ENCODE measurements at regions not wholly inside any gene's neighbourhood (a gene's known extent, or its start where the extent isn't known, plus 50 kb on each side); places are given as distances from the start of the nearest gene placed in this dataset.

- Histone ChIP-seq H3K9me3 (ENCODE audit: control insufficient read depth in 2 of 2, low read length in 2 of 2) (peaks cover 0 to 5% of the 10 kb centered on the region in 2 donors), H3K27me3 (ENCODE audit: control insufficient read depth in 1 of 2, insufficient read depth in 2 of 2, low read length in 2 of 2) (no peaks in the 10 kb centered on the region), H3K36me3 (ENCODE audit: control insufficient read depth in 2 of 2, insufficient read depth in 2 of 2, low read length in 2 of 2) (no peaks in the 10 kb centered on the region), H3K4me1 (ENCODE audit: control insufficient read depth, insufficient read depth, low read length) (no peaks in the 10 kb centered on the region), H3K9ac (ENCODE audit: low read length in 2 of 2) (no peak overlapping the region), H3K27ac (ENCODE audit: low read length) (no peak overlapping the region), H3K4me3 (ENCODE audit: low read length in 2 of 2) (no peak overlapping the region)
Observed at GRCh38 chr11:70538641-70539359, 140.5 kb downstream of the CTTN start.

GRCh38 chr11:70539360-70540095, 141.2 kb downstream of the CTTN start:
- no peaks in the 10 kb centered on the region for H3K27me3 ChIP-seq (ENCODE audit: control insufficient read depth in 1 of 2, insufficient read depth in 2 of 2, low read length in 2 of 2)
- no peak overlapping the region for H3K9ac ChIP-seq (ENCODE audit: low read length in 2 of 2)
- H3K4me1 ChIP-seq (ENCODE audit: control insufficient read depth, insufficient read depth, low read length): no peaks in the 10 kb centered on the region
- H3K36me3 ChIP-seq (ENCODE audit: control insufficient read depth in 2 of 2, insufficient read depth in 2 of 2, low read length in 2 of 2): no peaks in the 10 kb centered on the region
- no peak overlapping the region for H3K4me3 ChIP-seq (ENCODE audit: low read length in 2 of 2)
- no peak overlapping the region for H3K27ac ChIP-seq (ENCODE audit: low read length)
- peaks cover 0 to 5% of the 10 kb centered on the region in 2 donors for H3K9me3 ChIP-seq (ENCODE audit: control insufficient read depth in 2 of 2, low read length in 2 of 2)

- no peak overlapping the region for H3K27ac ChIP-seq (ENCODE audit: low read length)
- no peaks in the 10 kb centered on the region for H3K4me1 ChIP-seq (ENCODE audit: control insufficient read depth, insufficient read depth, low read length)
- H3K9ac ChIP-seq (ENCODE audit: low read length in 2 of 2): no peak overlapping the region
- no peaks in the 10 kb centered on the region for H3K36me3 ChIP-seq (ENCODE audit: control insufficient read depth in 2 of 2, insufficient read depth in 2 of 2, low read length in 2 of 2)
- no peak overlapping the region for H3K4me3 ChIP-seq (ENCODE audit: low read length in 2 of 2)
- no peaks in the 10 kb centered on the region for H3K27me3 ChIP-seq (ENCODE audit: control insufficient read depth in 1 of 2, insufficient read depth in 2 of 2, low read length in 2 of 2)
- H3K9me3 ChIP-seq (ENCODE audit: control insufficient read depth in 2 of 2, low read length in 2 of 2): peaks cover 0 to 5% of the 10 kb centered on the region in 2 donors
Observed at GRCh38 chr11:70540196-70540595, 141.9 kb downstream of the CTTN start.

- Histone ChIP-seq H3K4me1 (ENCODE audit: control insufficient read depth, insufficient read depth, low read length) (no peaks in the 10 kb centered on the region), H3K27ac (ENCODE audit: low read length) (no peak overlapping the region)
Observed at GRCh38 chr11:70541176-70541575, 142.8 kb downstream of the CTTN start.

GRCh38 chr11:70541699-70542098, 143.4 kb downstream of the CTTN start:
- Histone ChIP-seq H3K9ac (ENCODE audit: low read length in 2 of 2) (no peak overlapping the region), H3K27me3 (ENCODE audit: control insufficient read depth in 1 of 2, insufficient read depth in 2 of 2, low read length in 2 of 2) (no peaks in the 10 kb centered on the region), H3K4me3 (ENCODE audit: low read length in 2 of 2) (no peak overlapping the region), H3K4me1 (ENCODE audit: control insufficient read depth, insufficient read depth, low read length) (no peaks in the 10 kb centered on the region), H3K36me3 (ENCODE audit: control insufficient read depth in 2 of 2, insufficient read depth in 2 of 2, low read length in 2 of 2) (no peaks in the 10 kb centered on the region), H3K27ac (ENCODE audit: low read length) (no peak overlapping the region), H3K9me3 (ENCODE audit: control insufficient read depth in 2 of 2, low read length in 2 of 2) (peaks cover 0 to 5% of the 10 kb centered on the region in 2 donors)

More at GRCh38 chr11:70541176-70541575, 142.8 kb downstream of the CTTN start:
- H3K36me3 ChIP-seq (ENCODE audit: control insufficient read depth in 2 of 2, insufficient read depth in 2 of 2, low read length in 2 of 2): no peaks in the 10 kb centered on the region
- peaks cover 0 to 5% of the 10 kb centered on the region in 2 donors for H3K9me3 ChIP-seq (ENCODE audit: control insufficient read depth in 2 of 2, low read length in 2 of 2)
- no peak overlapping the region for H3K4me3 ChIP-seq (ENCODE audit: low read length in 2 of 2)
- H3K9ac ChIP-seq (ENCODE audit: low read length in 2 of 2): no peak overlapping the region
- H3K27me3 ChIP-seq (ENCODE audit: control insufficient read depth in 1 of 2, insufficient read depth in 2 of 2, low read length in 2 of 2): no peaks in the 10 kb centered on the region

GRCh38 chr11:70542406-70542805, 144.1 kb downstream of the CTTN start:
- Histone ChIP-seq H3K27me3 (ENCODE audit: control insufficient read depth in 1 of 2, insufficient read depth in 2 of 2, low read length in 2 of 2) (no peaks in the 10 kb centered on the region), H3K9ac (ENCODE audit: low read length in 2 of 2) (no peak overlapping the region), H3K4me3 (ENCODE audit: low read length in 2 of 2) (no peak overlapping the region), H3K9me3 (ENCODE audit: control insufficient read depth in 2 of 2, low read length in 2 of 2) (peaks cover 0 to 5% of the 10 kb centered on the region in 2 donors), H3K36me3 (ENCODE audit: control insufficient read depth in 2 of 2, insufficient read depth in 2 of 2, low read length in 2 of 2) (no peaks in the 10 kb centered on the region), H3K27ac (ENCODE audit: low read length) (no peak overlapping the region), H3K4me1 (ENCODE audit: control insufficient read depth, insufficient read depth, low read length) (no peaks in the 10 kb centered on the region)

GRCh38 chr11:70542811-70543210, 144.5 kb downstream of the CTTN start:
- H3K9me3 ChIP-seq (ENCODE audit: control insufficient read depth in 2 of 2, low read length in 2 of 2): peaks cover 0 to 5% of the 10 kb centered on the region in 2 donors
- H3K27me3 ChIP-seq (ENCODE audit: control insufficient read depth in 1 of 2, insufficient read depth in 2 of 2, low read length in 2 of 2): no peaks in the 10 kb centered on the region
- no peaks in the 10 kb centered on the region for H3K4me1 ChIP-seq (ENCODE audit: control insufficient read depth, insufficient read depth, low read length)
- H3K9ac ChIP-seq (ENCODE audit: low read length in 2 of 2): no peak overlapping the region
- H3K36me3 ChIP-seq (ENCODE audit: control insufficient read depth in 2 of 2, insufficient read depth in 2 of 2, low read length in 2 of 2): no peaks in the 10 kb centered on the region
- H3K27ac ChIP-seq (ENCODE audit: low read length): no peak overlapping the region
- H3K4me3 ChIP-seq (ENCODE audit: low read length in 2 of 2): no peak overlapping the region

- Histone ChIP-seq H3K9me3 (ENCODE audit: control insufficient read depth in 2 of 2, low read length in 2 of 2) (peaks cover 0 to 5% of the 10 kb centered on the region in 2 donors), H3K9ac (ENCODE audit: low read length in 2 of 2) (no peak overlapping the region), H3K4me3 (ENCODE audit: low read length in 2 of 2) (no peak overlapping the region), H3K36me3 (ENCODE audit: control insufficient read depth in 2 of 2, insufficient read depth in 2 of 2, low read length in 2 of 2) (no peaks in the 10 kb centered on the region), H3K4me1 (ENCODE audit: control insufficient read depth, insufficient read depth, low read length) (no peaks in the 10 kb centered on the region), H3K27me3 (ENCODE audit: control insufficient read depth in 1 of 2, insufficient read depth in 2 of 2, low read length in 2 of 2) (no peaks in the 10 kb centered on the region), H3K27ac (ENCODE audit: low read length) (no peak overlapping the region)
Observed at GRCh38 chr11:70543611-70544010, 145.3 kb downstream of the CTTN start.

GRCh38 chr11:70544067-70544773, 145.9 kb downstream of the CTTN start:
- peaks cover 0 to 5% of the 10 kb centered on the region in 2 donors for H3K9me3 ChIP-seq (ENCODE audit: control insufficient read depth in 2 of 2, low read length in 2 of 2)
- H3K9ac ChIP-seq (ENCODE audit: low read length in 2 of 2): no peak overlapping the region
- H3K27ac ChIP-seq (ENCODE audit: low read length): no peak overlapping the region
- no peak overlapping the region for H3K4me3 ChIP-seq (ENCODE audit: low read length in 2 of 2)
- no peaks in the 10 kb centered on the region for H3K27me3 ChIP-seq (ENCODE audit: control insufficient read depth in 1 of 2, insufficient read depth in 2 of 2, low read length in 2 of 2)
- H3K36me3 ChIP-seq (ENCODE audit: control insufficient read depth in 2 of 2, insufficient read depth in 2 of 2, low read length in 2 of 2): no peaks in the 10 kb centered on the region
- H3K4me1 ChIP-seq (ENCODE audit: control insufficient read depth, insufficient read depth, low read length): no peaks in the 10 kb centered on the region

GRCh38 chr11:70544774-70545609, 146.7 kb downstream of the CTTN start:
- no peaks in the 10 kb centered on the region for H3K36me3 ChIP-seq (ENCODE audit: control insufficient read depth in 2 of 2, insufficient read depth in 2 of 2, low read length in 2 of 2)
- H3K27ac ChIP-seq (ENCODE audit: low read length): no peak overlapping the region
- H3K4me1 ChIP-seq (ENCODE audit: control insufficient read depth, insufficient read depth, low read length): no peaks in the 10 kb centered on the region
- H3K27me3 ChIP-seq (ENCODE audit: control insufficient read depth in 1 of 2, insufficient read depth in 2 of 2, low read length in 2 of 2): no peaks in the 10 kb centered on the region
- H3K9ac ChIP-seq (ENCODE audit: low read length in 2 of 2): no peak overlapping the region
- H3K9me3 ChIP-seq (ENCODE audit: control insufficient read depth in 2 of 2, low read length in 2 of 2): peaks cover 0 to 5% of the 10 kb centered on the region in 2 donors
- no peak overlapping the region for H3K4me3 ChIP-seq (ENCODE audit: low read length in 2 of 2)
